HG03520 (cell line): ENCODE measurements at regions not wholly inside any gene's neighbourhood (a gene's known extent, or its start where the extent isn't known, plus 50 kb on each side); places are given as distances from the start of the nearest gene placed in this dataset.
"Not testable (repeated sequence)": the region's sequence is repeated elsewhere in the genome, so short reads cannot be mapped to it uniquely, and the experiment has no call there.

Experiments used
- ATAC-seq: cut with Tn5 transposase; IDR thresholded peaks from one replicate; pipeline ENCODE4 v1.9.1; 2021; ENCODE audit warnings: mild to moderate bottlenecking, moderate library complexity; ENCODE audit not compliant: unreplicated experiment

- peak; percentile 52 for ATAC-seq
Observed at GRCh38 chr2:184049566-184049965, 548.8 kb upstream of the ZNF804A start.

DNA sequence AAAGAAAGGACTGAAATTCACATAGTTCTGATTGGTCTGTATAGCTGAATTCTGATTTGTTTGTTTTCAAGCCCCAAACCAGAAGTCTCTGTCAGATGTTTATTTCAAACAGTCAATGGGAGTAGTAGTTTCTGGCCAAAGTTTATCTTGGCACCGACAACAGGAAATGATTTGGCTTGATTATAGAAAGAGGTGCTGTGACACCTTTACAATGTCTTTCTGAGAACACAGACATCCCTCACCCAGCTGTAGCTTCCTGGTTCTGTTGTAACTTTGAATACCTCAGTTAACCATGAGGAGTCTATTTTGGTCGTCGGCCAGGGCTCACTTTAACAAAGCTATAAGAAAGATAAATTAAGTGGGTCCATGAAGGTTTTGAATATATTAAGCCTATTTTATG is 545.0 kb upstream of the ZNF804A start:
- no peak for ATAC-seq

- not testable (repeated sequence) for ATAC-seq
Observed at GRCh38 chr2:184054419-184054818, 543.9 kb upstream of the ZNF804A start.

DNA sequence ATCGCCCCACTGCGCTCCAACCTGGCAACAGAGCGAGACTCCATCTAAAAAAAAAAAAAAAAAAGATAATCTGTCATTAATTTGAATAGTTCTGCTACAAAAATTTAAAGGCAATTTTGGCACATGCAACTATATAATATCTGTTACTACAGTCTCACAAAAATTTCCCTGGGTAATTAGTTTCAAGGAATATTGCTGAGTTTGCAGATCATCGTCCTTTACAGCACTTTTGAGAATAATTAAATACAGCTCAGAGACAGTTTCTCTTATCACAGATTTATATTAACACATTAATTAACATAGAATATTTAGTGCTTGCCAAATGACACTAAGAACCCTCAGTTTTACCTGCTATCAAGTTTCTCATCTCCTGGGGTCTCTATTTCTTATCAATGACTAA is 540.4 kb upstream of the ZNF804A start:
- ATAC-seq, result no peak

DNA sequence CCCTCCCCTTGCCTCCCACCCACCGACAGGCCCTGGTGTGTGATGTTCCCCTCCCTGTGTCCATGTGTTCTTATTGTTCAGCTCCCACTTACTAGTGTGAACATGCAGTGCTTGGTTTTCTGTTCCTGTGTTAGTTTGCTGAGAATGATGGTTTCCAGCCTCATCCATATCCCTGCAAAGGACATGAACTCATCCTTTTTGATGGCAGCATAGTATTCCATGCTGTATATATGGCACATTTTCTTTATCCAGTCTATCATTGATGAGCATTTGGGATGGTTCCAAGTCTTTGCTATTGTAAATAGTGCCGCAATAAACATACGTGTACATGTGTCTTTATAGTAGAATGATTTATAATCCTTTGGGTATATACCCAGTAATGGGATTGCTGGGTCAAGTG is 538.1 kb upstream of the ZNF804A start:
- ATAC-seq, result not testable (repeated sequence)

GRCh38 chr2:184067502-184067901 is 530.8 kb upstream of the ZNF804A start:
- no peak for ATAC-seq

DNA sequence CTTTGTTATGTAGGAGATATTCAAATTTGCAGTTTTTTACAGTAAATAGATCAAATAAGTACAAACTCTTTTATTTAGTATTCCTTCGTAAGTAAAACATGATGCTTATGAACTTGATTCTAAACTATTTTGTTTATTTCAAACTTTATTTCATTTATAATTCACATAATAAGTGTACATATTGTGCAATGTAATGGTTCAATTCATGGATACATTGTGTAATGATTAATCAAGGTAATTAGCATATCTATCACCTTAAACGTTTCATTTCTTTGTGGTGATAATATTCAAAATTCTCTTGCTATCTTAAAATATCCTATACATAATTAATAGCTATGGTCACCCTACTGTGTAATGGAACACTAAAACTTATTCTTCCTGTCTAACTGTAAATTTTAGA is 525.9 kb upstream of the ZNF804A start:
- no peak for ATAC-seq

DNA sequence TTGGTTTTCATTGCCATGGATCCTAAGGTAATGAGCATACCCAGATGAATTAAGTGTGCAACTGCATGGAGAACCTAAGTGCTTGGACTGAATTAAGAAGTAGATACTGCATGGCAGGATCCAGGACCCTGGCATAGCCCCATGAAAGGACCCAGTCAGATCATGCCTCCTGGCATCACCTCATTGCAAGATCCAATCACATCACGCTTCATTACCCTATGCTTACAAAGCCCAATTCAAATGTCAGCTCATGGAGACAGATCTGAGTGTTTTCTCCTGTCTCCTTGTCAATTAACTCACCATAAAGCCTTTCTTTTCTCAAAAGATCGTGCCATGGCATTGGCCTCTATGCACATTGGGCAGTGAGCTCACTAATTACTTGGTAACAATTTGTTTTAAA is 519.8 kb upstream of the ZNF804A start:
- ATAC-seq, result no peak

- ATAC-seq, result no peak
Observed at GRCh38 chr2:184091456-184091855, 506.9 kb upstream of the ZNF804A start.

- no peak for ATAC-seq
Observed at GRCh38 chr2:184113696-184114403, 484.5 kb upstream of the ZNF804A start.

DNA sequence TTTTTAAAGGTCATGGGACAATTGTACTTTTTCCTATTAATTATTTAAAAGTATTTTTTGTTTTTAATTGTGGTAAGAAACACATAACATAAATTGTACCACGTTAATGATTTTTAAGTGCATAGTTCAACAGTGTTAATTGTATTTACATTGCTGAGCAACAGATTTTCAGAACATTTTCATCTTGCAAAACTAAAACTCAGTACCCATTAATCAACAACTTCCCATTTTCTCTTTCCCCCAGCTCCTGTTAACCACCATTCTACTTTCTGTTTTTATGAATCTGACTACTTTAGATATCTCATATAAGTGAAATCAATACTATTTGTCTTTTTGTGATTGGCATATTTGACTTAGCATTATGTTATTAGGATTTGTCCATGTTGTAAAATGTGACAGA is 483.9 kb upstream of the ZNF804A start:
- no peak for ATAC-seq

DNA sequence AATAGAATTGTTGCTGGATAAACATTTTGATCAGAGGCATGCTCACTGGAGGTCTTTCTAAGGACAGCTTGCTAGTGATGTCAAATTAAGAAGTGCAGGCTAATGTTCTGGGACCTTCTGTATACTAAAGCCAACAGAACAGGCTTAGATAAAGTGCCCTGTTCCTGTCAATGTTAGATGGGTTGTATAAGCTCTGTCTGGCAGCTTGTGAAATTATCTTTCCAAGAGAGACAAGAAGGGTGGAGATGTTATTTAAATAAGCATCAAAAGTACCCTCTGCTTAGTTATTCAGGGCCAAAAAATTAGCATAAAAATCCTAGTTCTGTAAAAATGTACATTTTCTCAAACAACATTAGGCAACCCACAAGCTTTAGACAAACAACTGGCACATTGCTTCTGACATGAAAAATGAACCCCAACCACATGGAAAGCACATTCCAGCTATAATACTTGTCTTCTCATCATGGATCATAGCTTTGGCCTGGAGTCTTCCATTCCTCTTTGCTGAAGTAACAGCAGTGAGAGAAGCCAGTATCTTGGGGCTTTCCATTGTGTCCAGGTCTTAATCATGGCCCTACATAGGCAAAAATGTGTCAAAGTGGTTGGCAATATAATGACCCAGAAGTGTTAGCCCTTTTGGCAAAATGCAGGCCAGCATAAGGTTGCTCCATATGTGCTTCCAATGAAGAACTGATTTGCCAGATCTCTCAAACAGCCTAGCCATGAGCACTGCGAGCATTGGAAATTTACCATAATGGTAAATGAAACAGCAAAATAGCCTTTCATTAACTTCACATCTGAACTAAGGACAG is 478.1 kb upstream of the ZNF804A start:
- ATAC-seq, result no peak

DNA sequence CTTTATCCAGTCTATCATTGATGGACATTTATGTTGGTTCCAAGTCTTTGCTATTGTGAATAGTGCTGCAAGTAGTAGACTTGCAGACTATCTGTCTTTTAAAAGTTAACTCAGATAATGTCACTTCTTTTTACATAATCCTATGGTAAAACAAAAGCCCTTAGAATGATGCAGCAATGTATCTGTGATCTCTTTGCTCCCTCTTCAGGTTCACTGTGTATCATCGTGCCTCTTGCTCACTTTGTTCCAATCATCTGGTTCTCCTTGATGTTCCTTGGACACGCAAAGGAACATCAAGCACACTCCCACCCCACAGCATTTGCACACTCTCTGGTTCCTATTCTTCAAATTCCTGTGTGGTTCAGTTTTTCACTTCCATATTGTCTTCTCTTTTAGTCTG is 472.5 kb upstream of the ZNF804A start:
- ATAC-seq, result no peak

- ATAC-seq, result no peak
Observed at GRCh38 chr2:184129073-184129472, 469.3 kb upstream of the ZNF804A start.

- no peak for ATAC-seq
Observed at GRCh38 chr2:184137955-184138354, 460.4 kb upstream of the ZNF804A start.

DNA sequence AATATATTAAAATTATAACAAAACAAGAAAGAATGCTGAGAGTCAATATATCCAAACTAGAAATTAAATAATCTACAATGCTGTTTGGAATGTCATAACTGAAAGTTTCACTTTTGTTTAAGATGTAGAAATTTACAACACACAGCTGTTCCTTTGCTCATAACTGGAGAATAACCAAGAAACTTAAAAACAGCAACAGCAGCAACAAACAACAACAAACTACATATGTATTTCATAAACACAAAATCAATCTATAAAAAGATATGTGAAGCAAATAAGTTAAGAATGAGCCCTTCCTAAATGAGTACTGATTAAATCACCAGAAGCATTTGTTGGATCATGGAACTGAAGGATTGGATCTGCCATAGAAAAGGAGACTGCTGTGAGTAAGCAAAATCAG is 456.5 kb upstream of the ZNF804A start:
- ATAC-seq, result no peak

GRCh38 chr2:184154438-184154837 is 443.9 kb upstream of the ZNF804A start:
- ATAC-seq, result no peak

- ATAC-seq, result no peak
Observed at GRCh38 chr2:184155791-184156190, 442.5 kb upstream of the ZNF804A start.

DNA sequence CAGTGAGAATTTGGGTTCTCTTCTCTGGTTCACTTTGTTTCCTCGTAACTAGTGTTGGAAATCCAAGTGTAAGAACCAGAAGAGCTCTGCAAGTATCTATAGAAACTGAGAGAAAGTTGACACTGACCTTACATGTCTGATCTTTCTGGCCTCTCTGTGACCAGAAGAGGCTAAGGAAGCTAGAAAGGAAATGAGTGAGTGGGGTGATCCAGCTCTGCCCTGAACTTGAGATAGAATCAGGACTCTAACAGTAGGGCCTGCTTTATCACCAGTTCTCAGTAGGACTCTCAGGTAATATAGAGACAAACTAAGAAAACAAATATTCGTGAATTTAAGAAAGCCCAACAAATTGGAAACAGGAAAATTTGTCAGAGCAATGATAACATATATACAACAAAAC is 441.2 kb upstream of the ZNF804A start:
- no peak for ATAC-seq

- no peak for ATAC-seq
Observed at GRCh38 chr2:184162426-184162825, 435.9 kb upstream of the ZNF804A start.

- ATAC-seq, result not testable (repeated sequence)
Observed at GRCh38 chr2:184168823-184169222, 429.5 kb upstream of the ZNF804A start.

DNA sequence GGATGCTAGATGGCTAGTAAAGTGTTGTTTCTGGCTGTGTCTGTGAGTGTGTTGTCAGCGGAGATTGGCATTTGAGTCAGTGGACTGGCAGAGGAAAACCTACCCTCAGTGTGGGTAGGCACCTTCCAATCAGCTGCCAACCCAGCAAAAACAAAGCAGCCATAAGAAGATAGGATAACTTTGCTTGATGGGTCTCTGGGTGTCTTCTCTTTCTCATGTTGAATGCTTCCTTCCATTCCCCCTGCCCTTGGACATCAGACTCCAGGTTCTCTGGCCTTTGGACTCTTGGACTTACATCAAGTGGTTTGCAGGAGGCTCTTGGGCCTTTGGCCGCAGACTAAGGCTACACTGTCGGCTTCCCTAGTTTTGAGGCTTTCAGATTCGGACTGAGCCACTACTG is 429.0 kb upstream of the ZNF804A start:
- no peak for ATAC-seq
